ENCODE measurements at regions not wholly inside any gene's neighbourhood (a gene's known extent, or its start where the extent isn't known, plus 50 kb on each side); places are given as distances from the start of the nearest gene placed in this dataset.

DNA sequence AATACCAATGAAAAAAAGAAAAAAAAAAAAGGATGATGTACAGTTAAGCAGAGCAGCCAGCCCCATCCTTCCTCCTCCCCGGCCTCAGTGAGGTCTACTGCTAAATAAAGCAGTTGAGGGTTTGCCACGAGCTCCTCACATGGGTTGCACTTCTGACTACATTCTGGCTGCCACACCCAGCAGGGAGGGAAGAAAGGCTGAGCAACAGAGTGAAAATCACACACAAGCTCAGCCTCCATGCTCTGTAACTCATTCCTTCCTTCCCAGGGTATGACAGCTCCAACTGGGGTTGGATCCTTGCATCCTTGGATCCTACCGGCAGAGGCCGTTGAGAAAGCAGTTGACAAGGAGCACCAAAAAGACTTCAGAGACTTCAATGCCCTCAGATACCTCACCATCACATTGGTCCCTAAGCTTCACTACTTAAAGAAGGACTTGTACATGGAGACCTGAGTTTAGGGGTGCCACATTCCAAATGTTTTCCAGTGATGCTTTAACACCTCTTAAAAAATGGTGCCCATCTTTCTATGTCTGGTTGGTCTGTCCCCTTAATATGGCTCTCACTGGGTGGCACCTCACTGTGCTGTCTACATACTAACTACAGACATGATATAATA, 52.9 kb upstream of the PIK3CG start:
- DNase-seq: no peak

DNA sequence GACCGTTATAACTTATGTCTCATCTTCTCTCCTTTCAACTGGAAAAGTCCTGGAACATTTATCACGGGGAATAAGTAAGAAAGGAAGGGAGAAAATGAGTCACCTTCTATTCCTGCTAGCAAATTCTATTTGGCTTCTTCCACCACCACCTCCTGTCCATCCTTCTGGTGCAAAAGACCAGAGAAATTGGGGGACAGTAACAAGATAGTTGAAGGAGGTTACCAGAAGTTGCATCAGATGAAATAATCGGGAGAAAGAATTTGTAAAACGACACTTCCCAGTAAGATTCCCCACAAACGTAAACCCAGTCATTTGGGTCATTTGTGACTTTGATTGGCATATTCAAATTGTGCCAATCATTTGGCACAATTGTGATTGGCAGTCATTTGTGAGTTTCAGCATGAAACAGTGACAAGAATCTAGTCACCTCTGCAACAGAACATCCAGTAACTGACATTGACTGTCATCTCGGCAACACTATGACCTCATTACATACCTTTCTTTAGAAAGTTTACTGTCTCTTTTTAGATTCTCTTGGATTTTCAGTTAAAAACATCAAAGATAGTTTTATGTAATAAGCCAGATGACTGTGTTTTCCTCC, 51.3 kb upstream of the PIK3CG start:
- no peak for DNase-seq

DNA sequence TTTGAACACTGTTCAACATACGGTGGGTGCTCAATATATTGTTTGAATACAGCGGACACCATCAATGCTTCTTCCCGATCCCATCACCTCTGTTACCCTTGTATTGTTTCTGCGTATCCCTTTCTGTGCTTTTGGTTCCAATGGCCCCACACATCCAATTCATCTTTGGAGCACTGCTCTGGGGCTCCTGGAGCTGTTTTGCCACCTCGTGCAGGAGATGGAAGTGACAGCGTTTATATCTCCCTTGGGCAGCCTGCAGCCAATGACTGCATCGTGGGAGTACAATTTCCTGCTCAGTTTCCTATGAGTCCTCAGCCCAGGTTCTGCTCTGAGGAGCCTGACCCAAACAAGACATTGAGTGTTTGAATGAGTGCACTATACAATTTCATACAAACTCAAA, 50.2 kb upstream of the PIK3CG start:
- no peak for DNase-seq

Data from stimulated activated CD4-positive, alpha-beta T cell treated with anti-CD3 and anti-CD28 coated beads, Interleukin-12 subunit alpha, Interleukin-12 subunit beta, amount 100 ng/mL, for 4 hours (primary cell).